SU-DHL-6 (cell line): ENCODE measurements at regions not wholly inside any gene's neighbourhood (a gene's known extent, or its start where the extent isn't known, plus 50 kb on each side); places are given as distances from the start of the nearest gene placed in this dataset.

Experiments
- H2AFZ ChIP-seq: fragments of 200-600 bp; sonication (generic); 2 replicates; pipeline ENCODE4 v1.6.1; 2014; ENCODE audit warnings: low read depth, mild to moderate bottlenecking, moderate library complexity, mixed read lengths, antibody characterized with exemption, low read length; ENCODE audit not compliant: severe bottlenecking
- H3F3A ChIP-seq: fragments of 200-600 bp; shearing (Covaris generic); 2 replicates; pipeline ENCODE4 v1.6.0; 2016; ENCODE audit warnings: antibody characterized with exemption, mild to moderate bottlenecking; ENCODE audit not compliant: insufficient read depth
- H3K27ac ChIP-seq: fragments of 200-600 bp; sonication (generic); 2 replicates; pipeline ENCODE4 v1.5.1; 2016; ENCODE audit warnings: low read depth, mild to moderate bottlenecking, low read length, moderate library complexity, mixed read lengths
- H3K27me3 ChIP-seq: fragments of 200-600 bp; sonication (generic), shearing (Covaris generic); 2 replicates; pipeline ENCODE4 v1.6.0; 2014; ENCODE audit warnings: mild to moderate bottlenecking, low read length
- H3K36me3 ChIP-seq: fragments of 200-600 bp; sonication (generic); 2 replicates; pipeline ENCODE4 v1.6.1; 2014; ENCODE audit warnings: mild to moderate bottlenecking, low read length, mixed read lengths
- H3K4me2 ChIP-seq: fragments of 300-600, 200-600 bp; shearing (Covaris generic), sonication (generic); 2 replicates; pipeline ENCODE4 v1.6.0; 2014; ENCODE audit warnings: low read length, low read depth, mild to moderate bottlenecking; ENCODE audit not compliant: poor library complexity, severe bottlenecking
- H3K4me3 ChIP-seq: fragments of 200-600 bp; sonication (generic); 2 replicates; pipeline ENCODE4 v1.5.1; 2014; ENCODE audit warnings: antibody characterized with exemption, low read length, mild to moderate bottlenecking, mixed read lengths; ENCODE audit not compliant: insufficient read depth, poor library complexity, severe bottlenecking
- H3K79me2 ChIP-seq: fragments of 200-600 bp; sonication (generic); 2 replicates; pipeline ENCODE4 v1.6.1; 2014; ENCODE audit warnings: mild to moderate bottlenecking, low read length, moderate library complexity; ENCODE audit not compliant: insufficient read depth
- H3K9ac ChIP-seq: fragments of 200-600 bp; sonication (generic); 2 replicates; pipeline ENCODE4 v1.7.0; 2014; ENCODE audit warnings: mild to moderate bottlenecking, low read length
- H3K9me2 ChIP-seq: fragments of 200-600 bp; sonication (generic); replicated peaks from 2 replicates; pipeline ENCODE4 v1.6.1; 2014; ENCODE audit warnings: low read length; ENCODE audit not compliant: insufficient read depth
- H3K9me3 ChIP-seq: fragments of 200-600 bp; sonication (generic); 2 replicates; pipeline ENCODE4 v1.6.1; 2014; ENCODE audit warnings: low read length, mixed read lengths; ENCODE audit not compliant: insufficient read depth
- H4K20me1 ChIP-seq: fragments of 200-600 bp; sonication (generic); 2 replicates; pipeline ENCODE4 v1.6.1; 2014; ENCODE audit warnings: low read depth, mild to moderate bottlenecking, antibody characterized with exemption, low read length, moderate library complexity, mixed read lengths
- EZH2phosphoT487 ChIP-seq: fragments of 200-600 bp; sonication (generic), shearing (Covaris generic); conservative IDR thresholded peaks from 2 replicates; pipeline ENCODE4 v1.6.1; 2018; ENCODE audit warnings: mild to moderate bottlenecking, antibody characterized with exemption, low read length, moderate library complexity, mixed read lengths
- TF ChIP-seq, protein P1 (sequence below): fragments of 200-600 bp; sonication (generic); IDR thresholded peaks from one replicate; pipeline ENCODE4 v1.5.1; 2017; ENCODE audit warnings: antibody characterized with exemption, mild to moderate bottlenecking, low read length, moderate library complexity; ENCODE audit not compliant: insufficient read depth, poor library complexity, severe bottlenecking

DNA sequence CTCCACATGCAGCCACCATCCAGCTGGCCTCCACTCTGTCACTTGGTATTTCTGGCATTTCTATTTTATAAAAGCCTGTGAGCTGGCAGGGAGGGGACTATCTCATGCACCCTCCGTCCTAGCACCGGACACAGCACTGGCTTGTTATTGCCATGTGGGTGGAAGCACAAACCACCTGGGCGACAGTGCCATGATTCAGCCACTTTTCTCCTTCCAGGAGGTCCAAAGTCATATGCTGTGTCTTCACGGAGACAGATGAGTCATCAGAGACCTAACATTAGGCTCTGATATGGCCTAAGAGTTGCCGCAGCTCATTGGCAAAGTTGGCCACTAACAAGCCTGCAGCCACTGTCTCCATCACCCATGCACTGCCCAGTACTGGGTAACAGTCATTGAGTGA lies 1123.0 kb downstream of the VRK1 start:
- Histone ChIP-seq H3K36me3 (no peaks in the 10 kb centered on the region), H3K27ac (no peak overlapping the region), H3K4me2 (no peak overlapping the region), H3K79me2 (no peaks in the 10 kb centered on the region), H2AFZ (no peak overlapping the region), H3K9me2 (no peaks in the 10 kb centered on the region), H3F3A (no peaks in the 10 kb centered on the region), H3K9ac (no peak overlapping the region), H3K9me3 (no peaks in the 10 kb centered on the region), H3K4me3 (no peak overlapping the region), H4K20me1 (no peaks in the 10 kb centered on the region), H3K27me3 (no peaks in the 10 kb centered on the region)
- TF ChIP-seq EZH2phosphoT487: no peak
- TF ChIP-seq, protein P1, sequence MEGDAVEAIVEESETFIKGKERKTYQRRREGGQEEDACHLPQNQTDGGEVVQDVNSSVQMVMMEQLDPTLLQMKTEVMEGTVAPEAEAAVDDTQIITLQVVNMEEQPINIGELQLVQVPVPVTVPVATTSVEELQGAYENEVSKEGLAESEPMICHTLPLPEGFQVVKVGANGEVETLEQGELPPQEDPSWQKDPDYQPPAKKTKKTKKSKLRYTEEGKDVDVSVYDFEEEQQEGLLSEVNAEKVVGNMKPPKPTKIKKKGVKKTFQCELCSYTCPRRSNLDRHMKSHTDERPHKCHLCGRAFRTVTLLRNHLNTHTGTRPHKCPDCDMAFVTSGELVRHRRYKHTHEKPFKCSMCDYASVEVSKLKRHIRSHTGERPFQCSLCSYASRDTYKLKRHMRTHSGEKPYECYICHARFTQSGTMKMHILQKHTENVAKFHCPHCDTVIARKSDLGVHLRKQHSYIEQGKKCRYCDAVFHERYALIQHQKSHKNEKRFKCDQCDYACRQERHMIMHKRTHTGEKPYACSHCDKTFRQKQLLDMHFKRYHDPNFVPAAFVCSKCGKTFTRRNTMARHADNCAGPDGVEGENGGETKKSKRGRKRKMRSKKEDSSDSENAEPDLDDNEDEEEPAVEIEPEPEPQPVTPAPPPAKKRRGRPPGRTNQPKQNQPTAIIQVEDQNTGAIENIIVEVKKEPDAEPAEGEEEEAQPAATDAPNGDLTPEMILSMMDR: no peak

- H3K4me2 ChIP-seq: no peak overlapping the region
- H3K79me2 ChIP-seq: no peaks in the 10 kb centered on the region
- no peak for TF ChIP-seq EZH2phosphoT487
- TF ChIP-seq, protein P1: no peak
- no peak overlapping the region for H3K4me3 ChIP-seq
- H3F3A ChIP-seq: no peaks in the 10 kb centered on the region
- no peaks in the 10 kb centered on the region for H4K20me1 ChIP-seq
- no peaks in the 10 kb centered on the region for H3K27me3 ChIP-seq
- no peak overlapping the region for H2AFZ ChIP-seq
- no peaks in the 10 kb centered on the region for H3K9me3 ChIP-seq
- no peaks in the 10 kb centered on the region for H3K9me2 ChIP-seq
- no peak overlapping the region for H3K27ac ChIP-seq
- no peaks in the 10 kb centered on the region for H3K36me3 ChIP-seq
- H3K9ac ChIP-seq: no peak overlapping the region
Observed at GRCh38 chr14:97921296-97921695, 1124.1 kb downstream of the VRK1 start.

DNA sequence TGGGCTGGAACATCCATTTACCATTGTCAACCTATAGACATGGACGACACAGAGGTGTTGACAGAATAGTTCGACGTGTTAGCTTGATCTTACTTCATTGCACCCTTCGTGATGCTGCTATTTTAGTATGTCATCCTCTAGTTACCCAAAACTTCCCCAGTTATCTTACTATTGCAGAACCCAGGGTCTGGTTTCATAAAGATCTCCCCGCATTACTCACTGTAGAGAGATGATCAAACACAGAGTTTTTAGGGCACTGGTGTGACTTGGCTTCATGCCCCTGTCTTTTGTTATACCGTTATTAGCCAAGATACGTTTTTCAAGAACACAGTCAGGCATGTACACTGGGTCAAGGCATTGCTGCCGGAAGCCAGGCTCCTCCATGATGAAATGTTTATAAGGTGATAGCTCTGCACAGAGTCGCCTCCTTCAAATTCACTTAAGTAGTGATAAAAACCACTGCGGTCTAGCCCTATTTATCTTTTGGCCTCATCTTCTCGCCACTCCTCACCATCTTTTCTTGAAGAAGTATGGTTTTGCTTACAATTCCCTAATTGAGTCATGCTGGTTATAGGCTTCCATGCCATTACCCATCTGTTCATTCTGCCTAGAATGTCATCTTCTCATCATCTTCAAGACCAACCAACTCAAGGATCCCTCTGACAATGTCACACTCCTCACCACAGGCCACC lies 1127.9 kb downstream of the VRK1 start:
- Histone ChIP-seq H3K9me2 (no peaks in the 10 kb centered on the region), H3K27me3 (no peaks in the 10 kb centered on the region), H3K9me3 (no peaks in the 10 kb centered on the region), H3K9ac (no peak overlapping the region), H3K27ac (no peak overlapping the region), H2AFZ (no peak overlapping the region), H3F3A (no peaks in the 10 kb centered on the region), H3K36me3 (no peaks in the 10 kb centered on the region), H3K4me2 (no peak overlapping the region), H3K4me3 (no peak overlapping the region), H4K20me1 (no peaks in the 10 kb centered on the region), H3K79me2 (no peaks in the 10 kb centered on the region)
- TF ChIP-seq EZH2phosphoT487: no peak
- TF ChIP-seq, protein P1: no peak
